ENCODE measurements at regions not wholly inside any gene's neighbourhood (a gene's known extent, or its start where the extent isn't known, plus 50 kb on each side); places are given as distances from the start of the nearest gene placed in this dataset.
"Not testable (repeated sequence)": the region's sequence is repeated elsewhere in the genome, so short reads cannot be mapped to it uniquely, and the experiment has no call there.

- DNase-seq, result no peak
Observed at GRCh38 chr11:11220786-11221185, 132.3 kb downstream of the CSNK2A3 start.

- no peak for DNase-seq
Observed at GRCh38 chr11:11218629-11218986, 134.4 kb downstream of the CSNK2A3 start.

GRCh38 chr11:11217929-11218628, 135.0 kb downstream of the CSNK2A3 start:
- no peak for DNase-seq

- DNase-seq, result no peak
Observed at GRCh38 chr11:11217289-11217928, 135.6 kb downstream of the CSNK2A3 start.

GRCh38 chr11:11215944-11216343, 137.1 kb downstream of the CSNK2A3 start:
- no peak for DNase-seq

GRCh38 chr11:11215058-11215815, 137.8 kb downstream of the CSNK2A3 start:
- DNase-seq, result no peak

GRCh38 chr11:11213117-11213516, 139.9 kb downstream of the CSNK2A3 start:
- no peak for DNase-seq

- no peak for DNase-seq
Observed at GRCh38 chr11:11211888-11212287, 141.2 kb downstream of the CSNK2A3 start.

- DNase-seq, result no peak
Observed at GRCh38 chr11:11211186-11211585, 141.9 kb downstream of the CSNK2A3 start.

- DNase-seq, result no peak
Observed at GRCh38 chr11:11210446-11210845, 142.6 kb downstream of the CSNK2A3 start.

GRCh38 chr11:11209967-11210366, 143.1 kb downstream of the CSNK2A3 start:
- no peak for DNase-seq

GRCh38 chr11:11208994-11209393, 144.1 kb downstream of the CSNK2A3 start:
- no peak for DNase-seq

- DNase-seq, result no peak
Observed at GRCh38 chr11:11207428-11207827, 145.6 kb downstream of the CSNK2A3 start.

- DNase-seq, result no peak
Observed at GRCh38 chr11:11206484-11206883, 146.6 kb downstream of the CSNK2A3 start.

- DNase-seq, result no peak
Observed at GRCh38 chr11:11202885-11203284, 150.2 kb downstream of the CSNK2A3 start.

- DNase-seq, result not testable (repeated sequence)
Observed at GRCh38 chr11:11201302-11201701, 151.7 kb downstream of the CSNK2A3 start.

GRCh38 chr11:11192541-11192940, 160.5 kb downstream of the CSNK2A3 start:
- no peak for DNase-seq

GRCh38 chr11:11189506-11189905, 163.5 kb downstream of the CSNK2A3 start:
- no peak for DNase-seq

GRCh38 chr11:11186249-11186648, 166.8 kb downstream of the CSNK2A3 start:
- DNase-seq, result no peak

GRCh38 chr11:11182261-11182660, 170.8 kb downstream of the CSNK2A3 start:
- no peak for DNase-seq

- DNase-seq, result no peak
Observed at GRCh38 chr11:11178671-11179638, 174.1 kb downstream of the CSNK2A3 start.

GRCh38 chr11:11177156-11177808, 175.8 kb downstream of the CSNK2A3 start:
- DNase-seq, result no peak
